ENCODE measurements at regions not wholly inside any gene's neighbourhood (a gene's known extent, or its start where the extent isn't known, plus 50 kb on each side); places are given as distances from the start of the nearest gene placed in this dataset.
A peak's percentile ranks its signal among the peaks of the same experiment; 100 is the strongest.

GRCh38 chrX:39491548-39492297 is 606.0 kb downstream of the BCOR start (continued):
- TF ChIP-seq DLX4 (CRISPR knock-in tag; IDR thresholded peaks at IDR 0.05) (no peak), ZNF584 (CRISPR knock-in tag; IDR thresholded peaks at IDR 0.05; ENCODE audit: low read depth) (0 out of 2 replicates have a peak, but pooled peaks have one; percentile 8), ZFP36 (IDR thresholded peaks at IDR 0.05; ENCODE audit: low read depth, low read length, partially characterized antibody) (no peak), KAT2B (IDR thresholded peaks at IDR 0.05; ENCODE audit: low read depth, low read length) (no peak), ZFP30 (CRISPR knock-in tag; IDR thresholded peaks at IDR 0.05; ENCODE audit: borderline replicate concordance) (no peak), RBM34 (IDR thresholded peaks at IDR 0.05; ENCODE audit: borderline replicate concordance, insufficient read depth, low read length) (no peak), GATAD2A (IDR thresholded peaks at IDR 0.05) (no peak), ZNF263 (CRISPR knock-in tag; IDR thresholded peaks at IDR 0.05; ENCODE audit: borderline replicate concordance) (no peak), EP400 (IDR thresholded peaks at IDR 0.05) (no peak), RCOR1 (IDR thresholded peaks at IDR 0.05; ENCODE audit: borderline replicate concordance in 1 of 2, low read depth in 2 of 2, low read length in 2 of 2) (0 out of 4 replicates have a peak, but pooled peaks of 1 of the 2 experiments have one; percentile 13), SMARCE1 (IDR thresholded peaks at IDR 0.05) (no peak), KLF1 (tag; IDR thresholded peaks at IDR 0.05) (no peak), CHD4 (IDR thresholded peaks at IDR 0.05; ENCODE audit: insufficient read depth, insufficient replicate concordance, low read depth, low read length, poor library complexity, severe bottlenecking) (no peak)
- TF ChIP-seq, protein P1, sequence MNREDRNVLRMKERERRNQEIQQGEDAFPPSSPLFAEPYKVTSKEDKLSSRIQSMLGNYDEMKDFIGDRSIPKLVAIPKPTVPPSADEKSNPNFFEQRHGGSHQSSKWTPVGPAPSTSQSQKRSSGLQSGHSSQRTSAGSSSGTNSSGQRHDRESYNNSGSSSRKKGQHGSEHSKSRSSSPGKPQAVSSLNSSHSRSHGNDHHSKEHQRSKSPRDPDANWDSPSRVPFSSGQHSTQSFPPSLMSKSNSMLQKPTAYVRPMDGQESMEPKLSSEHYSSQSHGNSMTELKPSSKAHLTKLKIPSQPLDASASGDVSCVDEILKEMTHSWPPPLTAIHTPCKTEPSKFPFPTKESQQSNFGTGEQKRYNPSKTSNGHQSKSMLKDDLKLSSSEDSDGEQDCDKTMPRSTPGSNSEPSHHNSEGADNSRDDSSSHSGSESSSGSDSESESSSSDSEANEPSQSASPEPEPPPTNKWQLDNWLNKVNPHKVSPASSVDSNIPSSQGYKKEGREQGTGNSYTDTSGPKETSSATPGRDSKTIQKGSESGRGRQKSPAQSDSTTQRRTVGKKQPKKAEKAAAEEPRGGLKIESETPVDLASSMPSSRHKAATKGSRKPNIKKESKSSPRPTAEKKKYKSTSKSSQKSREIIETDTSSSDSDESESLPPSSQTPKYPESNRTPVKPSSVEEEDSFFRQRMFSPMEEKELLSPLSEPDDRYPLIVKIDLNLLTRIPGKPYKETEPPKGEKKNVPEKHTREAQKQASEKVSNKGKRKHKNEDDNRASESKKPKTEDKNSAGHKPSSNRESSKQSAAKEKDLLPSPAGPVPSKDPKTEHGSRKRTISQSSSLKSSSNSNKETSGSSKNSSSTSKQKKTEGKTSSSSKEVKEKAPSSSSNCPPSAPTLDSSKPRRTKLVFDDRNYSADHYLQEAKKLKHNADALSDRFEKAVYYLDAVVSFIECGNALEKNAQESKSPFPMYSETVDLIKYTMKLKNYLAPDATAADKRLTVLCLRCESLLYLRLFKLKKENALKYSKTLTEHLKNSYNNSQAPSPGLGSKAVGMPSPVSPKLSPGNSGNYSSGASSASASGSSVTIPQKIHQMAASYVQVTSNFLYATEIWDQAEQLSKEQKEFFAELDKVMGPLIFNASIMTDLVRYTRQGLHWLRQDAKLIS (CRISPR knock-in tag; IDR thresholded peaks at IDR 0.05) = no peak
- TF ChIP-seq, protein P2, sequence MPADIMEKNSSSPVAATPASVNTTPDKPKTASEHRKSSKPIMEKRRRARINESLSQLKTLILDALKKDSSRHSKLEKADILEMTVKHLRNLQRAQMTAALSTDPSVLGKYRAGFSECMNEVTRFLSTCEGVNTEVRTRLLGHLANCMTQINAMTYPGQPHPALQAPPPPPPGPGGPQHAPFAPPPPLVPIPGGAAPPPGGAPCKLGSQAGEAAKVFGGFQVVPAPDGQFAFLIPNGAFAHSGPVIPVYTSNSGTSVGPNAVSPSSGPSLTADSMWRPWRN (IDR thresholded peaks at IDR 0.05; ENCODE audit: low read depth) = no peak
- TF ChIP-seq, protein P3, sequence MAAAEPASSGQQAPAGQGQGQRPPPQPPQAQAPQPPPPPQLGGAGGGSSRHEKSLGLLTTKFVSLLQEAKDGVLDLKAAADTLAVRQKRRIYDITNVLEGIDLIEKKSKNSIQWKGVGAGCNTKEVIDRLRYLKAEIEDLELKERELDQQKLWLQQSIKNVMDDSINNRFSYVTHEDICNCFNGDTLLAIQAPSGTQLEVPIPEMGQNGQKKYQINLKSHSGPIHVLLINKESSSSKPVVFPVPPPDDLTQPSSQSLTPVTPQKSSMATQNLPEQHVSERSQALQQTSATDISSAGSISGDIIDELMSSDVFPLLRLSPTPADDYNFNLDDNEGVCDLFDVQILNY (CRISPR knock-in tag; IDR thresholded peaks at IDR 0.05) = no peak
- TF ChIP-seq, protein P4, sequence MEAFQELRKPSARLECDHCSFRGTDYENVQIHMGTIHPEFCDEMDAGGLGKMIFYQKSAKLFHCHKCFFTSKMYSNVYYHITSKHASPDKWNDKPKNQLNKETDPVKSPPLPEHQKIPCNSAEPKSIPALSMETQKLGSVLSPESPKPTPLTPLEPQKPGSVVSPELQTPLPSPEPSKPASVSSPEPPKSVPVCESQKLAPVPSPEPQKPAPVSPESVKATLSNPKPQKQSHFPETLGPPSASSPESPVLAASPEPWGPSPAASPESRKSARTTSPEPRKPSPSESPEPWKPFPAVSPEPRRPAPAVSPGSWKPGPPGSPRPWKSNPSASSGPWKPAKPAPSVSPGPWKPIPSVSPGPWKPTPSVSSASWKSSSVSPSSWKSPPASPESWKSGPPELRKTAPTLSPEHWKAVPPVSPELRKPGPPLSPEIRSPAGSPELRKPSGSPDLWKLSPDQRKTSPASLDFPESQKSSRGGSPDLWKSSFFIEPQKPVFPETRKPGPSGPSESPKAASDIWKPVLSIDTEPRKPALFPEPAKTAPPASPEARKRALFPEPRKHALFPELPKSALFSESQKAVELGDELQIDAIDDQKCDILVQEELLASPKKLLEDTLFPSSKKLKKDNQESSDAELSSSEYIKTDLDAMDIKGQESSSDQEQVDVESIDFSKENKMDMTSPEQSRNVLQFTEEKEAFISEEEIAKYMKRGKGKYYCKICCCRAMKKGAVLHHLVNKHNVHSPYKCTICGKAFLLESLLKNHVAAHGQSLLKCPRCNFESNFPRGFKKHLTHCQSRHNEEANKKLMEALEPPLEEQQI (IDR thresholded peaks at IDR 0.05) = no peak
